HG03521 (cell line): ENCODE measurements at regions not wholly inside any gene's neighbourhood (a gene's known extent, or its start where the extent isn't known, plus 50 kb on each side); places are given as distances from the start of the nearest gene placed in this dataset.

Experiments
- ATAC-seq: cut with Tn5 transposase; IDR thresholded peaks from one replicate; pipeline ENCODE4 v1.9.1; 2021; ENCODE audit warnings: mild to moderate bottlenecking, moderate library complexity; ENCODE audit not compliant: unreplicated experiment

DNA sequence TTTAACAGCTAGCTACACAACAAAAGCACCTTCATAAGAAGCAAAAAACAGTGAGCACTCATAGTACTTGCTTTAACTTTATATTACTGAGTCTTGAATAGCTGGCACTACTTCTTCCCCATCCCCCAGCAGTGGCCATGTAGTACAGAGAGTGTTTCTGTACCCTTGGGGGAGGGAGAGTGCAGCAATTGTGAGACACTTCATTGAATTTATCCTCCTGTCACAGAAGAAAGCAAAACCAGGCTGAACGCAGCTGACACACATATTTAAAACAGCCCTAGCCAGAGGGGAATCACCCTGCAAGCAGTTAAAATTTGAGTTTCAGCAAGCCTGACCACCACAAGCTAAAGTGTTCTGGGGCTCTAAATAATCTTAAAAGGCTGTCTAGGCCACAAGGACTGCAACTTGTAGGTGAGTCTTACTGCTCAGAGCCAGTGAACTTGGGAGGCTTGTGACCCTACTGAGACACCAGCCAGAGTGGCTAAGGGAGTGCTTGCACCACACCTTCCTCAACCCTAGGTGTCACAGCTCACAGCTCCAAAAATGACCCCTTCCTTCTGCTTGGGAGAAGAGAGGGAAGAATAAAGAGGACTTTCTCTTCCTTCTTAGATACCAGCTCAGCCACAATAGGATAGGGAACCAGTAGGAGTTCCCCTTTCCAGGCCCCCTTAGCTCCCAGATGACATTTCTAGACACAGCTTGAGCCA lies 97.7 kb upstream of the MEOX2 start:
- ATAC-seq, result no peak

DNA sequence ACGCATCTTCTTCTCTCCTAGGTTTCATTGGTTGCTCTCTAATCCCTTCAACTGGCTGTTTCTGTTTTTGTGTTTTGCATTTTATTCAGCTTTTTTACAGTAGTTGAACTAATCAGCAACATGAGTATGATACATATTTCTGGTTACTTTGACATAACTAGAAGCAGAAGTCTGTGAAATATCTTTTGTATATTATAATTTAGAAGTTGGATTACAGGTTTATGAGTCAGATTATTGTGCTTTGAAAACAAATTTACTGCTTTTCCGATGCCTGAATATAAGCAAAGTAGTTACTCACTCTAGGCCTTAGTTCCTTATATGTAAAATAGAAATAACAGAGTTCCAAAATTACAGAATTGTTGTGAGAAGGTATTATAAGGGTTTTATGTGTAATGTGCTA lies 96.2 kb upstream of the MEOX2 start:
- ATAC-seq, result no peak

DNA sequence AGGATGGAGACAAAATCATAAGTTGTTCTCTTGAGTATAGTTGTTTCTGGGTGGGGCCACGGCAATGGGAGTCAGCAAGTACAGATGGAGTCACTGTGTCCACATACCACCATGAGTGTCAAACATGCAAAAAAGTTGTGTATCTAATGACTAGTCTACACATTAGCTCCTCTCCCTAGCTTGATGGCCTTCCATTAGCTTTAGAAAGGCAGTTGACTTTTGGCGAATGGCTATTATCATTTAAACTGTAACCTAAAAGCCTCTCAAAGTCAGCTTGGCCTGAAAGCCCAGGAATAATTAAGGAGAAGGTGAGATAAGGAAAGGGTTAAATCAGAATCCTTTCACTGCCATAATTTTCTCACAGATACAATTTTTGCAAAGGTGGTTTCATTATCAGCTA lies 95.5 kb upstream of the MEOX2 start:
- ATAC-seq, result no peak

DNA sequence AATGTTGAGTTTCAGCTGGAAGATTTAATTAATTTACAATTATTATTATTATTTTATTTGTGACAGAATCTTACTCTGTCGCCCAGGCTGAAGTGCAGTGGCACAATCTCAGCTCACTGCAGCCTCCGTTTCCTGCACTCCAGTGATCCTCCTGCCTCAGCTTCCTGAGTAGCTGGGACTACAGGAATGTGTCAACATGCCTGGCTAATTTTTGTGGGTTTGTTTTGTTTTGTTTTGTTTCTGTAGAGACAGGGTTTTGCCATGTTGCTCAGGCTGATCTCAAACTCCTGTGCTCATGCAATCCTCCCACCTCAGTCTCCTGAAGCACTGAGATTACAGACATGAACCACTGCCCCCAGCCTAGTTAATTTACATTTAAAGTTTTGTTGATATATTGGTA lies 93.8 kb upstream of the MEOX2 start:
- ATAC-seq, result no peak

GRCh38 chr7:15778191-15778590 lies 91.7 kb upstream of the MEOX2 start:
- no peak for ATAC-seq

- no peak for ATAC-seq
Observed at GRCh38 chr7:15765753-15766152, 79.3 kb upstream of the MEOX2 start.

- ATAC-seq, result no peak
Observed at GRCh38 chr7:15764851-15765382, 78.4 kb upstream of the MEOX2 start.

GRCh38 chr7:15764010-15764409 lies 77.5 kb upstream of the MEOX2 start:
- ATAC-seq, result no peak

DNA sequence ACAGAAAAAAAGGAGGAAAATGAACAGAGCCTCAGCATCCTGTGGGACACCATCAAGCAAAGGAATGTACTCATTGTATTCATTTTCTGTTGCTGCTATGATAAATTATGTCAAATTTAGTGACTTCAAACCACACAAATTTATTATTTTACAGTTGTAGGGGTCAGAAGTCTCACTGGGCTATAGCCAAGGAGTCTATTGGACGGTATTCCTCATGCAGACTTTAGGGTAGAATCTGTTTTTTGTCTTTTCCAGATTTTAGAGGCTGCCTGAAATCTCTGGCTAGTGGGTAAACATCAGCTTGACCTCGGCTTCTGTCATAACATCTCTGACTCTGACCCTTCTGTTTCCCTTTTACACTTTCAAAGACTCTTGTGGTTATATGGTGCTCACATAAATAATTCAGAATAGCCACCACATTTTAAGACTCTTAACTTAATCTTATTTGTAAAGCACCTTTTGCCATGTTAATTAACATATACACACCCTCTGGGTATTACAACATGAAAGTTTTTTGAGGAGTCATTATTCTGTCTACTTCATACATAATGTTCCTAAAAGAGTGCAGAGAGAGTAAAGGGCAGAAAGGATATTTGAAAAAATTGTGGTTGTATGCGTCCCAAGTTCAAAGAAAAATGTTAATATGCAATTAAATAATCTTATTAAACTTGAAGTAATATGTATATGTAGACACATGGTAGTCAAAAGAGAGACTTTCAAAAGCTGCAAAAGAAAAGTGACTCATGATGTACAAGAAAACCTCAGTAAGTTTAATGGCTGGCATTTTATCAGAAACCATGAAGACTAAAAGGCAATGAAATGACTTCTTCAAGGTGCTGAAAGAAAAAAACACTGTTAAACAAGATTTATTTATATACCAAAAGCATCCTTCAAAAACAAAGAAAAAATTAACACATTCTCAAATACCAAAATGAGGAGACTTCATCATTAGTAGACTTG lies 70.8 kb upstream of the MEOX2 start:
- ATAC-seq, result no peak

DNA sequence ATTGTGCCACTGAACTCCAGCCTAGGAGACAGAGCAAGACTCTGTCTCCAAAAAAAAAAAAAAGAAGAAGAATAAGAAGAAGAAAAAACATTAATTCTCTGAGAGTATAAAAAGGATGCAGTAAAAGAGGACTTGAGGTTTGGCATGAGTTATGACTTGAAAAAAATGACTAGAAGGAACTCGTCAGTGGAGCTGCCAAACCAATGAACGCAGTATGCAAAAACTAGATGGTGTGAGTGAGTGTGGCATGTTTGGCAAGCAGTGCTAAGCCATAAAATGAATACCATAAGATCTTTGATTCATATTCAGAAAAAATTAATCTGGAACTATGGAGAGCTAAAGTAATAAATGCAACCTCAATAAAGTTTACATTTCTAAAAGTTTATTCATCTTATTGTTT lies 68.6 kb upstream of the MEOX2 start:
- ATAC-seq, result no peak

DNA sequence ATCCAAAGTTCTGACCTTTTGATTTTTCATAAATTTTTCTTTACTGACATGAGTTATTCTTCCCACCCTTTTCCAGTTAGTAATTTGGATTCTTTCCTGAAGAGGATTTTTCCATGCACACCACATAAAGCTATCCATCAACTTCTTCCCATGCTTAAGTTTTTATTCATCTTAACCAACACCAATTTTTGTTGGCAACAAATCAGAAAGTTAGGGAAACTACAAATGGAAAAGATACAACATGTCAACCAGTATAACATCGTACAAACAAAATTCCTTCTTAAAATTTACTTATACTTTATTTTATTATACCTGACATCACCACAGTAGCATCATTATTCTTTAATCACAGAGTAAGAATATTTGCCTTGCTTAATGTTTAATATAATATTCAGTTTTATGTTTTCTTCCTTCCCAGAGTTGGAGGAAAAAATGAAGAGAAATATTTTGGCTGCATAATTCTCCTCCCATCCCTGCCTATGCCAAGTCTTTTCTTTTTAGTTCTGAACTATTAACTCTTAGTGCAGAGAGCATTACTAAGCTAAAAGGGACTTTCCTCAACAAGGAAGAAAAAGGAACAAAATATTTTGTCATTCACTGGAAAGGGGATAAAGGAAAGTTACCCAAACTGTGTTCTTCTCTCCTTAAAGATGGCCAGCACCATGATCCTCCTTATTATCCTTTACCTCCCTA lies 67.5 kb upstream of the MEOX2 start:
- ATAC-seq, result no peak

DNA sequence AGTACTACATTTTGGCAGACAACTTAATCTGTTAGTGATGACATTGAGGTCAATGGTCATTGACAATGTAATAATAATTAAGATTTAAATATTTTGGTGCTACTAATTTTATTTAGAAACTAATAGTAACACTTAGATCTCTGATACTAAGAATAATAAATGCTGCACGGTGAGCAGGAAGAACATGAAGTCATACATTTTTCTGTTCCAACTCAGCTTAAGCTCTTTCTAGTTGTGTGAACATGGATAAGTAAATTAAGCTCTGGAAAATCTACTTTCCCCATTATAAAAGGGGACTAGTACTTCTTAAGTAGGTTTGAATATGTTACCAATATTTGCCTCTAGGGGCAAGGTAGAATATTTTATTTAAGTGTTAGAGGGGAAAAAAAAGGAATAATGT lies 65.9 kb upstream of the MEOX2 start:
- no peak for ATAC-seq

DNA sequence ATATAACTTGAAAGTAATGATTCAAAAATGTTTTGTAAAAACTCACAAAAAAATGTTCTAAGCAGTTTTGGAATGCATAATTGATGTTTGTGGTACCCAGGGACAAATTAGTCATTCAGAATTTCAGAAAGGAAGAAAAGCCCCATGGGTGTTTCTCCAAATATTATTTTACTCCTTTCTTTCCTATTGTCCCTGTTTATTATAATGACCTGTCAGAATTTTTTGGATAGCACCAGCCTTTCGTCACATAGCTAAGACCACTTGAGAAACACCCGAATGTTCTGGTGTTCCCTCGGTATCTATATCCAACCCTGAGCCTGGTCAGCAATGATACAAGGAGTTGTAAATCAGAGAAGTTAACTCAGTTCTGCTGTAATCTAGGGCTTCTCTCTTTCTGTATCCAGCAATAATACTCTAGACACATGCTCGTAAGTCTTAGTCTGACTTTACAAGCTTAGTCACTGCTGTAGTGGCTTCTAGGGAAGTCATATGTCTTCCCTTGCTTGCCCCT lies 64.8 kb upstream of the MEOX2 start:
- no peak for ATAC-seq

GRCh38 chr7:15750727-15751126 lies 64.2 kb upstream of the MEOX2 start:
- ATAC-seq, result no peak

- ATAC-seq, result no peak
Observed at GRCh38 chr7:15749631-15750030, 63.1 kb upstream of the MEOX2 start.

DNA sequence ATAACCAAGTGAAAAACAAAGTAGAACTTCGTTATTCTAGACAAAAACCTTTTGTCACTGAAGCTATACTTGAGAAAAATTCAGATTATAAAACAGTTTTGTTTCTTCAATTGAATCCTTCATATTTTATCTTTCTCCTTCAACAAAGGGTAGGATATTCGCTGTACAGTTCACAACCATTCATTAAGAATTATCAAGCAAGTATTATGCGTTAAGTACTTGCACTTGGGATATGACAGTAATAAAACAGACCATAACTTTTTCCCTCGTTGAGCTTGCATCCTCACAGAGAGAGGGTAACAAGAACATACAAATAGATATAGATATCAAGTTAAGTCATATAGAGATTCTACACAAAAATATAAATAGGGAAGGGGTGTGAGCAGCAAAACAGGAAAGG lies 61.2 kb upstream of the MEOX2 start:
- no peak for ATAC-seq

DNA sequence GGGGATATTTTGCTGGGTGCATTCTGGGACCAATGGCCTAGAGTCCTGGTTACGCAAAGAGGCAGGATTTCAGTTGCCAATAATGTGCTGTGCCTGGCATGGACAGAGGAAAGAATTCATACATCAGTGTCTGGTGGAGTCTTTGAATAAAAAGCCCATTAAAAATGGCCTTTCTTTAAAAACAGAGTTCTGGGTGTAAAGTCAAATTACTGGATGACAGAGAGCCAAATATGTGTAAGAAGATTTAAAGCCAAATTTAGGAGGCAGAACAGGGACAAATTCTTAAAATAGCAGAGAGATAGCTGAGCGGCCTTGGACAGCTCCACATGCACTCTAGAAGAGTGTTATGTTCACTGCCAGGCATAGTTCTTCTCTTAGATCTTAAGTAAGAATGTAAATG lies 60.8 kb upstream of the MEOX2 start:
- no peak for ATAC-seq

GRCh38 chr7:15743926-15744480 lies 57.5 kb upstream of the MEOX2 start:
- no peak for ATAC-seq

DNA sequence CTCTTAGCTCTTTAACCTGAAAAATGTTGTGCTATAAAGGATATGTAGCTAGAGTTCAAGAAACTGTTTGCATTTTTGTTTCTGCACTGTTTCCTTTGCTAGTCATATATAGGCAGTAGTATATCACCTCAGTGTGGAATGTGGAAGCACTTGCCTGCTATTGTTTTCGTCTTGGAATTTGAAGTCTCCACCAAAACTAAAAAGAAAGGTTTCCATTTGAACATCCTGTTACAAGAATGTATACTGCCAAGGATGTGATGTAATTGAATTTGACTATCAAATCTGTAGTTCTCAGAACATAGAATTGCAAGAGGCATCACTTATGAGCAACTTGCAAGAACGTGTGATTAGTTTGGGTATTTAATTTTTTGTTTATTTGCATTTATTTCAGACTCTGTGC lies 51.1 kb upstream of the MEOX2 start:
- ATAC-seq, result no peak
